HG03378 (cell line): ENCODE measurements at regions not wholly inside any gene's neighbourhood (a gene's known extent, or its start where the extent isn't known, plus 50 kb on each side); places are given as distances from the start of the nearest gene placed in this dataset.

Experiments used
- ATAC-seq: cut with Tn5 transposase; IDR thresholded peaks from one replicate; pipeline ENCODE4 v1.9.1; 2021; ENCODE audit warnings: mild to moderate bottlenecking, moderate library complexity; ENCODE audit not compliant: unreplicated experiment

DNA sequence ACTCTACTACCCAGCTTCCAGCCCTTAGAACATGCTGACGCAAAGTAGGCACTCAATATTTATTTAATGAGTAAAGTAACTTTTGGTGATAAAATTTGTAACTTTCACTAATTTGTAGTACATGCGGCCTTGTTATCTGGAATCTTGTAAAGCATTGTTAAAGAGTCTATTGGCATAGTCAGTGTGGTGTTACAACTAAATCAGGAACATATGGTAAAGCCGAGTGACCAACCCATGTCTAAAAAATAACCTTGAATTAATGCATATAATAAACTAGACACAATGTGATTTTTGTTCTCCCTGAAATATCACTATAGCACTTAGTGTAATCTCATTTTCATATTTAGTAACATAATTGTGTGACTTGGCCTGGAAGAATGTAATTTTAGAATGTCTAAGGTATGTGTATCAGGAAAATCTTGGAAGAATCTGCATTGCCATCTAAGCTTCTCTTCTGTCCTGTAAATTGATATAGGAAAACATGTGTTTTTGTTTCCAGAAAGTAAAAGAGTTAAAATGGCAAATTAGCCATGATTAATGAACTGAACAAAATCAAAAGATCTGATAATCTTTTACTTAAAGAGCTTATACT, 256.7 kb upstream of the GNAI1 start:
- no peak for ATAC-seq

DNA sequence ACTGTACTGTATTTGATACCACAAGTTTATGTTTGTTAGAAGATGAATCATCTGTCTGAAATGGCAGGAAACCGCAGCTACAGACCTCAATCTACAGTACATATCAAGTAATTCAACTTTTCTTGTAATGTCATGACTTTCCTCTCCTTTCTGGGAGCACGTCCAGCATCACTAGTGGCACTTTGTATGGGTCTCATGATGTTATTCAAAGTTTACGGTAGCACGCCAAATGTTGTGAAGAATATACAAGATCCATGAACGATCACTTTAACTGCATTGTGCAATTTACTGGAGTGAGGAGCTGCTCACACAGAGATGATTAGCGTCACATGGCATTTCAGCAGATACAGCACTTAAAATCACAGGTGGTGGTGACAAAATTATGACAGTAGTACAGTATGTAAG, 257.8 kb upstream of the GNAI1 start:
- ATAC-seq: no peak

- no peak for ATAC-seq
These were observed 259.8 kb upstream of the GNAI1 start for GRCh38 chr7:79874797-79875196.

- no peak for ATAC-seq
These were observed 262.5 kb upstream of the GNAI1 start for GRCh38 chr7:79872176-79872575.

GRCh38 chr7:79868010-79868409, 266.6 kb upstream of the GNAI1 start:
- ATAC-seq: no peak

GRCh38 chr7:79862447-79863210, 272.0 kb upstream of the GNAI1 start:
- ATAC-seq: no peak

DNA sequence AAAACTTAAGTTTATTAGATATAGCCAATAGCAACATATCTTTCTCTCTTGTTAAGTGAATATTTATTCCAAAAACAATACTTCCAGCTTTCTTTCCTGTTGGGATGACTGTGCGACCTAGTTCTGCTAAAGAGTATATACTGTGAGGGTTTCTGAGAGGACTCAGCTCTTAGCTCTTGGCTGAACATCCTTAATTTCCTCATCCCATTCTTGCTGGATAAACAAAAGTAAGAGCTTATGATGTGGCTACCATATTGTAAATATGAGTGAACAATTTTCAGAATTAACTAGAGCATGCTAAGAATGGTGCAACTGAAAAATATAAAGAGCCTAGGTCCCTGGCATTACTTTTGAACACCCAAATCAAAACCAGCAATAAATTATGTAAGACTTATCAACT, 279.5 kb upstream of the GNAI1 start:
- no peak for ATAC-seq

GRCh38 chr7:79854621-79855020, 280.0 kb upstream of the GNAI1 start:
- no peak for ATAC-seq

DNA sequence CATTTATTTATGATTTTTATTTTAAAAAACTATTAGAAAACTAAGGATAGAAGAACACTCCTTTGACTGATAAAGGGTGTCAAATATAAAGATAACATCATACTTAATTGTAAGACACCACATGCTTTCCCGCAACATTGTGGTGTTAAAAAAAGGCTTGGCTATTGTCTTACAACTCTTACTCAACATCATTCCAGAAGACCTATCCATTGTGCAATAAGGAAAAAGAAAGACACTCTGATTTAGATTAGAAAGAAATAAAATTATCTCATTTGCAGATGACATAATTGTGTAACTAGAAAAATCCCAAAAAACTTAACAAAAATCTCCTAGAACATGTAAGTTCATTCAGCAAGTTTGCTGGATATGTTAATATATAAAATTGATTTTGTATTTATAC, 296.7 kb upstream of the GNAI1 start:
- ATAC-seq: no peak

- ATAC-seq: no peak
These were observed 301.0 kb upstream of the GNAI1 start for GRCh38 chr7:79833616-79834015.

DNA sequence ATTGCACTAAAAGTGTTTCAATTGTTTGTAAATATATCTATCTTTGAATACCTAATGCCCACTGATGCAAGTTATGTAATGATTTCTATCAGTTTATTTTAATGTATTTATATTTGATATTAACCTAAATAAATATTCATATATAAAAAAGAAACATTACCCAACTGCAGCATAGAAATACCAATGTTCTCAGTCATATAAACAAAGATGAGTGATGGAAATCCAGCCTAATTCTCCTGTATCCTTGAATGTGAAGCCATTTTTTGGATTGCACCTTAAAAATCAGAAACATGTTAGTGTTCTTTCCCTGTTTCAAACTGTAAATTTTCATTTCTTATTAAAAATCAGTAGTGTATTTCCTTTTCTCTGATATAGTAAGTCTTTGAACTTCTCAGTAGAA, 305.8 kb upstream of the GNAI1 start:
- ATAC-seq: no peak

- ATAC-seq: no peak
These were observed 311.2 kb upstream of the GNAI1 start for GRCh38 chr7:79823246-79823951.

DNA sequence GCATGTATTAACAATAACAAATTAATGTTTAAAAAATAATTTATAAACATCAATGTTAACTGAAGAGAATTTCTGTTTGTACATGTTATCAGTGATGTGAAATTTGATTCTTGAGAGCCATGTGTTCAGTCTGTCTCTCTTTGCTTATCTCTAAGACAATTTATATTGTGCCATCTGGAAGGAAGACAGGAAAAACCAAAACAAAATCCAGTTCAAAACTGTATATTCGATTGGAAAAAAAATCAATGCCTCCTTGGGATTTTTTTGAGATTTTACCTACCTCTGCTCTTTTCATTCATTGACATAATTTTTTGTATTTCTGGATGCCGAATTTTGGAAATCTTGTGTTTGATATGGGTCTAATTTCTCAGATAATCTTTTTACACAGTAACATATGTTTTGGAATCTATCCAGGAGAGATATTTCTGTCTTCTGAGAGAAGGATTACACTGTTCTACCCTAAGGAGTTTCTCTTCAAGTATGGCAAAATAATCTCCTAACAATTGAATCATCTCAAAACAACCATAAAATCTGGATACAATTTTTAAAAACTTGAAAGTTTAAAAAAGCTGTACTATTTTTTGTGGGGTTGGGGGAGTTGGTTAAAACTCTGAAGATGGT, 311.9 kb upstream of the GNAI1 start:
- no peak for ATAC-seq

DNA sequence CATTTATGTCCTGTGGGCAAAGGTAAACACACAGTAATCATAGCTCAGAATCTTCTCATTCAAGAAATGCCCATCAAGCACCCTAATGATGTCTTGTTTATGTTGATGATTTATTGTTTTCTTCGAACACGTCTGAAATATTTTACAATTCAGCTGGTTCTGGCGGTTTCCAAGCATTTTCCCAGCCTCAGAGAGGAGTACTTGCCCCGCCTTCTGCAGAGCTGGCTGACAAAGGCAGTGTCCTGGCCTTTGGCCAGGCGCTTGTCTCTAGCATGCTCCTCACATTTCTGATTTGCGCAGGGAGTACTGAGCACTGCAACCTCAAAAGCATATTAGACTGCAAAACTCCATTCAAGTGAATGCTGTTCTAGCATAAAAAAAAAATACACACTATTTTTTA, 314.2 kb upstream of the GNAI1 start:
- no peak for ATAC-seq

- no peak for ATAC-seq
These were observed 323.7 kb upstream of the GNAI1 start for GRCh38 chr7:79810916-79811315.

DNA sequence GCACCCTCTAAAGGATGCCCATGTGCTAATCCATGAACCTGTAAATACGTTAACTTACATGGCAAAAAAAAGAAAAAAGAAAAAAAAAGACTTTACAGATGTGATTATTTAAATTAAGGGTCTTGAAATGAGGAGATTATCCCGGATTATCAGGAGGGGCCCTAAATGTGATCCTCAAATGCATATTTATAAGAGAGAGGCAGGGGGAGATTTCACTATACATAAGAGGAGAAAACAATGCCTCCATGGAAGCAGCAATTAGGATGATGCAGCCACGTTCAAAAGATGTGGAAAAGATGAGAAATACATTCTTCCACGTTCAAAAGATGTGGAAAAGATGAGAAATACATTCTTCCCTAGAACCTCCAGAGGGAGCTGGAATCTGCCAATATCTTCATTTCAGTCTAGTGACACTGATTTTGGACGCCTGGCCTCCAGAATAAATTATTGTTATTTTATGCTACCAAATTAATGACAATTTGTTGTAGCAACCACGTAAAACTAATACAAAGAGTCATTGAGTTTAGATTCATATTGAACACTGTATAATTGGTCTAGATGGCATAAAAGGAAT, 328.4 kb upstream of the GNAI1 start:
- ATAC-seq: no peak

GRCh38 chr7:79790656-79791262, 337.3 kb upstream of the MAGI2 start:
- ATAC-seq: no peak

GRCh38 chr7:79789584-79790345, 336.3 kb upstream of the MAGI2 start:
- no peak for ATAC-seq

DNA sequence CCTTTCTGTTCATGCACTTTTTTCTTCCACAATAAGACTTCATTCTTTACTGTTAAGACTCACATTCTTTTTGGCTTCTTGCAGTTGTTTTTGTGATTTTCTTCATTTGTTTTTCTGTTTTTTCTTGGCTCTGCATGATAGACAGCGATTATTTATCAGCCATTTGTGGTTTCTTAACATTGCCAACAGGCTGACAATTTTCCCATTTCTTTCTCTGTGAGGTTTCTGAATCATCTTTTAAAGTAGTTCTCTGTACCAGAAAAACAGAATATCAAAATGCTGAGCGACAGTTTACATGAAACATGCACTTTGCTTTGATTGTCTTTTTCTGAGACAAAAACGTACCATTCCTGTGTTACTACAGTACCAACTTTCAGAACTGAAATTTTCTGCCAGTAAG, 334.2 kb upstream of the MAGI2 start:
- no peak for ATAC-seq

- no peak for ATAC-seq
These were observed 333.6 kb upstream of the MAGI2 start for GRCh38 chr7:79787096-79787495.
